ENCODE measurements at regions not wholly inside any gene's neighbourhood (a gene's known extent, or its start where the extent isn't known, plus 50 kb on each side); places are given as distances from the start of the nearest gene placed in this dataset.

GRCh38 chr2:194566907-194567660, 1089.9 kb upstream of the SLC39A10 start:
- H3K27me3 ChIP-seq, result no peaks in the 10 kb centered on the region
- no peaks in the 10 kb centered on the region for H3K36me3 ChIP-seq
- no peaks in the 10 kb centered on the region for H3K4me1 ChIP-seq
- DNase-seq (ENCODE audit: low spot score in 2 of 2), result no peak
- TF ChIP-seq POLR2A (IDR thresholded peaks at IDR 0.05) (no peak), POLR2AphosphoS5 (IDR thresholded peaks at IDR 0.05) (no peak)
- TF ChIP-seq, protein P1, sequence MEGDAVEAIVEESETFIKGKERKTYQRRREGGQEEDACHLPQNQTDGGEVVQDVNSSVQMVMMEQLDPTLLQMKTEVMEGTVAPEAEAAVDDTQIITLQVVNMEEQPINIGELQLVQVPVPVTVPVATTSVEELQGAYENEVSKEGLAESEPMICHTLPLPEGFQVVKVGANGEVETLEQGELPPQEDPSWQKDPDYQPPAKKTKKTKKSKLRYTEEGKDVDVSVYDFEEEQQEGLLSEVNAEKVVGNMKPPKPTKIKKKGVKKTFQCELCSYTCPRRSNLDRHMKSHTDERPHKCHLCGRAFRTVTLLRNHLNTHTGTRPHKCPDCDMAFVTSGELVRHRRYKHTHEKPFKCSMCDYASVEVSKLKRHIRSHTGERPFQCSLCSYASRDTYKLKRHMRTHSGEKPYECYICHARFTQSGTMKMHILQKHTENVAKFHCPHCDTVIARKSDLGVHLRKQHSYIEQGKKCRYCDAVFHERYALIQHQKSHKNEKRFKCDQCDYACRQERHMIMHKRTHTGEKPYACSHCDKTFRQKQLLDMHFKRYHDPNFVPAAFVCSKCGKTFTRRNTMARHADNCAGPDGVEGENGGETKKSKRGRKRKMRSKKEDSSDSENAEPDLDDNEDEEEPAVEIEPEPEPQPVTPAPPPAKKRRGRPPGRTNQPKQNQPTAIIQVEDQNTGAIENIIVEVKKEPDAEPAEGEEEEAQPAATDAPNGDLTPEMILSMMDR (IDR thresholded peaks at IDR 0.05), result no peak
- intact Hi-C loops (cut with DNase I; ENCODE audit: low total_unique reads), result no loop called here
- H3K9me3 ChIP-seq, result no peaks in the 10 kb centered on the region
- no peak overlapping the region for H3K27ac ChIP-seq
- H3K4me3 ChIP-seq, result no peak overlapping the region

GRCh38 chr2:194564422-194564821, 1092.6 kb upstream of the SLC39A10 start:
- no peak for DNase-seq (ENCODE audit: low spot score in 2 of 2)
- Histone ChIP-seq H3K9me3 (no peaks in the 10 kb centered on the region), H3K27ac (no peak overlapping the region), H3K4me3 (no peak overlapping the region), H3K4me1 (no peaks in the 10 kb centered on the region), H3K27me3 (no peaks in the 10 kb centered on the region), H3K36me3 (no peaks in the 10 kb centered on the region)
- intact Hi-C loops (cut with DNase I; ENCODE audit: low total_unique reads), result no loop called here
- TF ChIP-seq POLR2A (IDR thresholded peaks at IDR 0.05) (no peak), POLR2AphosphoS5 (IDR thresholded peaks at IDR 0.05) (no peak)
- TF ChIP-seq, protein P1 (IDR thresholded peaks at IDR 0.05), result no peak

GRCh38 chr2:194562329-194562728, 1094.7 kb upstream of the SLC39A10 start:
- TF ChIP-seq, protein P1 (IDR thresholded peaks at IDR 0.05), result no peak
- no peak for TF ChIP-seq POLR2A (IDR thresholded peaks at IDR 0.05)
- TF ChIP-seq POLR2AphosphoS5 (IDR thresholded peaks at IDR 0.05), result no peak
- Histone ChIP-seq H3K4me3 (no peak overlapping the region), H3K36me3 (no peaks in the 10 kb centered on the region), H3K27ac (no peak overlapping the region), H3K9me3 (no peaks in the 10 kb centered on the region), H3K4me1 (no peaks in the 10 kb centered on the region), H3K27me3 (no peaks in the 10 kb centered on the region)
- no peak for DNase-seq (ENCODE audit: low spot score in 2 of 2)
- intact Hi-C loops (cut with DNase I; ENCODE audit: low total_unique reads), result no loop called here

- no peaks in the 10 kb centered on the region for H3K9me3 ChIP-seq
- H3K4me1 ChIP-seq, result no peaks in the 10 kb centered on the region
- TF ChIP-seq POLR2A (IDR thresholded peaks at IDR 0.05), result no peak
- TF ChIP-seq POLR2AphosphoS5 (IDR thresholded peaks at IDR 0.05), result no peak
- TF ChIP-seq, protein P1 (IDR thresholded peaks at IDR 0.05), result no peak
- H3K36me3 ChIP-seq, result no peaks in the 10 kb centered on the region
- no peaks in the 10 kb centered on the region for H3K27me3 ChIP-seq
- DNase-seq (ENCODE audit: low spot score in 2 of 2), result no peak
- intact Hi-C loops (cut with DNase I; ENCODE audit: low total_unique reads), result no loop called here
- H3K27ac ChIP-seq, result no peak overlapping the region
- H3K4me3 ChIP-seq, result no peak overlapping the region
These were observed 1097.1 kb upstream of the SLC39A10 start for GRCh38 chr2:194559964-194560363.

GRCh38 chr2:194559523-194559922, 1097.5 kb upstream of the SLC39A10 start:
- H3K27ac ChIP-seq, result no peak overlapping the region
- no peaks in the 10 kb centered on the region for H3K27me3 ChIP-seq
- no peaks in the 10 kb centered on the region for H3K9me3 ChIP-seq
- TF ChIP-seq, protein P1 (IDR thresholded peaks at IDR 0.05), result no peak
- no peak for TF ChIP-seq POLR2A (IDR thresholded peaks at IDR 0.05)
- TF ChIP-seq POLR2AphosphoS5 (IDR thresholded peaks at IDR 0.05), result no peak
- no peak for DNase-seq (ENCODE audit: low spot score in 2 of 2)
- H3K4me3 ChIP-seq, result no peak overlapping the region
- intact Hi-C loops (cut with DNase I; ENCODE audit: low total_unique reads), result no loop called here
- H3K36me3 ChIP-seq, result no peaks in the 10 kb centered on the region
- H3K4me1 ChIP-seq, result no peaks in the 10 kb centered on the region

Measured in breast epithelium (tissue), 4 donors.